ENCODE measurements at regions not wholly inside any gene's neighbourhood (a gene's known extent, or its start where the extent isn't known, plus 50 kb on each side); places are given as distances from the start of the nearest gene placed in this dataset.

DNA sequence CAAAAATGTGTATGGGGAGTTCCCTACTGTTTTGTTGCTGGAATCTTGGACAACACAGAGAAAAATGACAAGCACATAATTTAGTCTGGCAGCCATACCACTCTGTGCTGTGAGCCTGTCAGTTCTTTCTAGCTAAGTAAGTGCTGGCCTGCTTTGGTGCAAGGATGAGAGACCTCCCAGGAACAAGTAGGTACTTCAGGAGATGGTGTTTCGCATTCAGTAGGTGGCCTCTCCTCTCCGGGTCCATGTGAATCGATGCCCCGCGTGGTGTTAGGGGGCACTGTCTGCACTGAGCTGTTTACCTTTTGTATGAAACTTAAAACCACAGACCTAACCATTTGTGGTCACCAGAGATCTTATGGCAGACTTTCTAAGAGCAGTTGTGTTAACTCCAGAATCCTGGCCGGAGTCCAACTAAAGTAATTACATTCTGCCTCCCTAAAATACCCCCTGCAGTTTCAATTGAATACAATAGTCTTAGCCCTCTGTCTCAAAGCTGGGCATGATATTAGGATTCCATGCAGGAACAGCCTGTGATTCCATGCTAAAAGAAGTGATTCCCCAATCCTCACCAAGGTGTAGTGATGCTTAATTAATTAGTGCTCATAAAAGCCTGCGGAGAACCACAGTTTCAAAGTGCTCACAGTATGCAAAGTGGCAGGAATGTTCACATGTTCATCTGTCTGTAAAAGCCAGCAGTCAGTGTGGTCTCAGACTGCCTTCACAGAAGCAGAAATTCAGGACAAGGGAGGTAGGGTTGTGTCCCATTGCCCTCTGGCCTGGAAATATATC is 64.2 kb downstream of the LLPH start:
- H3K9me3 ChIP-seq (ENCODE audit: control insufficient read depth, low read length, poor library complexity, severe bottlenecking): no peaks in the 10 kb centered on the region
- Mint-ChIP-seq H3K27ac (no peak overlapping the region), H3K27me3 (peaks cover 43% of the 10 kb centered on the region), H3K36me3 (ENCODE audit: low read depth) (no peaks in the 10 kb centered on the region), H3K4me3 (no peak overlapping the region), H3K4me1 (peaks cover 18% of the 10 kb centered on the region)
- no peak for DNase-seq
- ATAC-seq: peak; percentile 54

- H3K9me3 ChIP-seq (ENCODE audit: control insufficient read depth, low read length, poor library complexity, severe bottlenecking): no peaks in the 10 kb centered on the region
- ATAC-seq (no peak), DNase-seq (no peak)
- Mint-ChIP-seq H3K36me3 (ENCODE audit: low read depth) (peaks cover 1% of the 10 kb centered on the region), H3K27me3 (peaks cover 46% of the 10 kb centered on the region), H3K4me1 (peaks cover 18% of the 10 kb centered on the region), H3K4me3 (no peak overlapping the region), H3K27ac (no peak overlapping the region)
These were observed 64.9 kb downstream of the LLPH start for GRCh38 chr12:66065641-66066136.

DNA sequence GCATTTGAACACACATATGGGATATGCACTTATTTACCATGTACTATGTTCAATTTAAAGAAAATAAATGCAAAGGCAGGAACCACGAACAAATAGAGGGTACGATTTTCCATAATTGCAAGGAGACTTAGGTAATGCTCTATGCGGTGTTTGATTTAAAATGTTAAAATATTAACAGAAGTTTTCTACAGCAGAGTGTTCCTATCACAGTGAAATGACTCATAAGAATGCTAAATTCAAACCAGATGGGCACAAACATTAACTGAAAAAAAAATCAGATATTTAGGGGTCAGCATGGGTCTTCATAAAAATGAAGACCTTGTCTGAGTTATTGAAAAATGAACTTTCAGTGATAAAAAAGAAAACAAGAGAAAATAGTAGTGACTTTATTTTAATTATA is 65.4 kb downstream of the LLPH start:
- Mint-ChIP-seq H3K4me1 (peaks cover 18% of the 10 kb centered on the region), H3K27me3 (peaks cover 51% of the 10 kb centered on the region), H3K36me3 (ENCODE audit: low read depth) (peaks cover 2% of the 10 kb centered on the region)

GRCh38 chr12:66063916-66064315 is 66.6 kb downstream of the LLPH start:
- no peak overlapping the region for H3K27ac Mint-ChIP-seq
- peaks cover 18% of the 10 kb centered on the region for H3K4me1 Mint-ChIP-seq
- no peak for ATAC-seq
- peaks cover 64% of the 10 kb centered on the region for H3K27me3 Mint-ChIP-seq
- no peaks in the 10 kb centered on the region for H3K9me3 ChIP-seq (ENCODE audit: control insufficient read depth, low read length, poor library complexity, severe bottlenecking)
- peaks cover 2% of the 10 kb centered on the region for H3K36me3 Mint-ChIP-seq (ENCODE audit: low read depth)
- no peak overlapping the region for H3K4me3 Mint-ChIP-seq
- DNase-seq: no peak

More for the DNA sequence above, 65.4 kb downstream of the LLPH start:
- no peak for ATAC-seq
- no peaks in the 10 kb centered on the region for H3K9me3 ChIP-seq (ENCODE audit: control insufficient read depth, low read length, poor library complexity, severe bottlenecking)
- H3K27ac Mint-ChIP-seq: no peak overlapping the region
- no peak overlapping the region for H3K4me3 Mint-ChIP-seq
- no peak for DNase-seq

DNA sequence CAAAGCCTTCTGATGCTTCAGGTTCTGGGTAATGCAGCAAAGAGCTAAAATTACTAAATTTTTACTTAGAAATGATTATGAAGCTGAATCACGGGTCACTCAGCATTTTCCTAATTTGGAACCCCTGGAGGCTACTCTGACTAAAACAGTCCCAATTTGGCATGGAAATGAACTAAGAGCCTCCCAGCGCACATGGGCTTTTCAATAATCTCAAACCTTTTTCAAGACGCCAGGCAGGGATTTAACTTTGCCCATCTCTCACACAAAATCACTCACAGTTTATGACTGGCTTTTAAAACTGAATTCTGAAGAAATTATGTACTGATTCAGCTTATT is 68.3 kb downstream of the LLPH start:
- peaks cover 2% of the 10 kb centered on the region for H3K36me3 Mint-ChIP-seq (ENCODE audit: low read depth)
- no peak overlapping the region for H3K4me3 Mint-ChIP-seq
- ATAC-seq (no peak), DNase-seq (no peak)
- no peak overlapping the region for H3K27ac Mint-ChIP-seq
- peaks cover 67% of the 10 kb centered on the region for H3K27me3 Mint-ChIP-seq
- H3K9me3 ChIP-seq (ENCODE audit: control insufficient read depth, low read length, poor library complexity, severe bottlenecking): no peaks in the 10 kb centered on the region
- peaks cover 17% of the 10 kb centered on the region for H3K4me1 Mint-ChIP-seq

GRCh38 chr12:66061557-66062289 is 68.8 kb downstream of the LLPH start:
- Mint-ChIP-seq H3K4me1 (peaks cover 11% of the 10 kb centered on the region), H3K27ac (no peak overlapping the region), H3K36me3 (ENCODE audit: low read depth) (peaks cover 2% of the 10 kb centered on the region), H3K4me3 (no peak overlapping the region), H3K27me3 (peaks cover 62% of the 10 kb centered on the region)
- no peaks in the 10 kb centered on the region for H3K9me3 ChIP-seq (ENCODE audit: control insufficient read depth, low read length, poor library complexity, severe bottlenecking)
- ATAC-seq (no peak), DNase-seq (no peak)

- Mint-ChIP-seq H3K4me1 (peaks cover 5% of the 10 kb centered on the region), H3K36me3 (ENCODE audit: low read depth) (peaks cover 2% of the 10 kb centered on the region), H3K4me3 (no peak overlapping the region), H3K27ac (no peak overlapping the region), H3K27me3 (peaks cover 56% of the 10 kb centered on the region)
- no peaks in the 10 kb centered on the region for H3K9me3 ChIP-seq (ENCODE audit: control insufficient read depth, low read length, poor library complexity, severe bottlenecking)
- DNase-seq: no peak
- ATAC-seq: no peak
These were observed 69.5 kb downstream of the LLPH start for GRCh38 chr12:66061076-66061475.

DNA sequence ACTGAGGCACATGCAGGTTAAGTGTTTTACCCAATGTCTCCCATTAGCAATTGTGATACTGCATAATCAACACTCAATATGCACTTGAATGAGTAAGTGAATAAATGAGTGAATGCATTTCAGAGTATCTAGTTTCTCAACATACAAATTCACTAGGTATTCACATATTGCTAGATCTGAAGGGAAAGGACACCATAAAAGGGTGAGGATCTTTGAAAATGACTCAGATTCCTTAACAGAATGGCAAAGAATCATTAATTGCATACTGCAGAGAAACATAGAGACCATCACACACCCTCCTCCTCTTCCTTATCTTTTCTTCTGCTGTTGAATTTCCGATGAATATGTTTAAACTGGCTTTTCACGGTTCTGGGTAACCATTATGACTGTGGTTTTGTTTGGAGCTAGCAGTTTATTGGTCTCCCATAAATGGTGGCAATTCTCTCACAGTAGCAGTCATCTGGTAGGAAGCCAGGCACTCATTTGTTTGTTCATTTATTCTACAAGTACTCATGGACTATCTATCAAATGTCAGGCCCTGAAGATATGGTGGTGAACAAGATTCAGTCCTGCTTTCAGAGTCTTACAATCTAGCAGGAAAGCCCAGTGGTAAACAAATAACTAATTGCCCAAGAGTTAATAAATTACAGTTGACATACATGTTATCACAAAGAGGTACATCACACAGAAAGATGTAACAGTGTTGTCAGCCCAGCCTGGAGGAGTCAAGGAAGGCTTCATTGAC is 70.2 kb downstream of the LLPH start:
- Mint-ChIP-seq H3K4me3 (peak overlapping the region; percentile 47), H3K36me3 (ENCODE audit: low read depth) (peaks cover 2% of the 10 kb centered on the region), H3K27me3 (peaks cover 48% of the 10 kb centered on the region), H3K4me1 (peaks cover 2% of the 10 kb centered on the region), H3K27ac (no peak overlapping the region)
- no peak for ATAC-seq
- DNase-seq: no peak
- no peaks in the 10 kb centered on the region for H3K9me3 ChIP-seq (ENCODE audit: control insufficient read depth, low read length, poor library complexity, severe bottlenecking)

DNA sequence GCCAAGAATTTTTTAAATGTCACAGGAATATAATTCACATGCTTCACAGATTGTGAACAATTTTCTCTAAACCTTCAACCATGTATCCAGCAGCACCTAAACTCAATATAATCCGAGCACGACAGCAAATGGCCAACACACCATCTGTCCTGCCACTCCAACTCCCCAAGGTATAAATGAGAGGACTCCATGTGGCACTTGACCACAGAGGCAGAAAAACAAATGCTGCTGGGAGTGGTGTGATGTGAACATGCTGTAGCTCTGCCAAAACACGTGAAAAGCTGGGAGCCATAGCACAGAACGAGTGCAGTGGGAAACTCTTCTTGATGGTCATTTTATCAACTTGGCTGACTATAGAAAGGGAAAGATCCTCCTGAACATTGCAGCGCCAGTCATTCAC is 70.9 kb downstream of the LLPH start:
- Mint-ChIP-seq H3K36me3 (ENCODE audit: low read depth) (peaks cover 2% of the 10 kb centered on the region), H3K4me3 (no peak overlapping the region), H3K27me3 (peaks cover 44% of the 10 kb centered on the region), H3K27ac (no peak overlapping the region), H3K4me1 (no peaks in the 10 kb centered on the region)
- DNase-seq (no peak), ATAC-seq (no peak)
- H3K9me3 ChIP-seq (ENCODE audit: control insufficient read depth, low read length, poor library complexity, severe bottlenecking): no peaks in the 10 kb centered on the region

DNA sequence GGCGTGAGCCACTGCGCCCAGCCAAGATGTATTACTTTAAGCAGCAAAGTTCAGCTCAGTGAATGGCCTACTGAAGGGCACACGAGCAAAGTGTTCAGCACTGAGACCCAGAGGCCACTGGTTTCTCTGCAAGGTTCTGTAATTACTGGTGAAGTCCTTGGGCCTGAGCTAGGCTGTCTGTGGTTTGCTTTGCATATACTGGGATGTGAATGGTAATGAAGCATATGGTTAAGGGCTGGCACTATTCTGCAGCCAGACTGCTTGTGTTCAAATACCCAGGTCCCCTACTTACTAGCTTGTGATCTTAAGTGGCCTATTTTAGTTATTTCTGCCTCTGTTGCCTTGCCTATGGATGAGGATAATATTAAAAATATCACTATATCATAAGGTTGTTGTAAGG is 72.0 kb downstream of the LLPH start:
- ATAC-seq (no peak), DNase-seq (no peak)
- peaks cover 2% of the 10 kb centered on the region for H3K4me1 Mint-ChIP-seq
- no peak overlapping the region for H3K4me3 Mint-ChIP-seq
- peaks cover 43% of the 10 kb centered on the region for H3K27me3 Mint-ChIP-seq
- H3K27ac Mint-ChIP-seq: no peak overlapping the region
- no peaks in the 10 kb centered on the region for H3K9me3 ChIP-seq (ENCODE audit: control insufficient read depth, low read length, poor library complexity, severe bottlenecking)
- H3K36me3 Mint-ChIP-seq (ENCODE audit: low read depth): peaks cover 2% of the 10 kb centered on the region

DNA sequence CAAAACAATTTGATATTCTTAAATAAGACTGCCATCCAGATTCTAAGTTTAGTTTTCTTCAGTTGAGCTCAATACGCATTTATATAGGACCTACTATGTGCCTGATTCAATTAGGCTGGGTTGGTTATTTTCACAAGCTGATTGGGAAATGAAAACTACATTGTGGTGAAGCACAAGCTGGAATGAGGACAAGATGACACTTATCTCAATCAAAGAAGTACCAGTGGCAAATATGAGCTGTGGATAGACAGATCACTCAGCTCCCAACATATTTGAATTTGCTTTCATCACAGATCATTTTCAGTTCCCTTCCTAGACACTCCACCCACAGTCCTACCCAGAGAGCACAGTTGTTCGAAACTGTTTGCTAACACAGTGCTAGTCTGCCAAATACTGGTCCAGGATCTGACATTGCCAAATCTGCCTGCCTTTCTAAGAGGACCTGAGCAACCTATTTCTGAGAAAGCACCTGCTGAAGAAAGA is 74.7 kb downstream of the LLPH start:
- Mint-ChIP-seq H3K36me3 (ENCODE audit: low read depth) (peaks cover 2% of the 10 kb centered on the region), H3K4me3 (no peak overlapping the region), H3K4me1 (peaks cover 2% of the 10 kb centered on the region), H3K27ac (no peak overlapping the region), H3K27me3 (peaks cover 35% of the 10 kb centered on the region)
- ATAC-seq: no peak
- H3K9me3 ChIP-seq (ENCODE audit: control insufficient read depth, low read length, poor library complexity, severe bottlenecking): no peaks in the 10 kb centered on the region
- DNase-seq: no peak

GRCh38 chr12:66052988-66053615 is 77.4 kb downstream of the LLPH start:
- H3K9me3 ChIP-seq (ENCODE audit: control insufficient read depth, low read length, poor library complexity, severe bottlenecking): no peaks in the 10 kb centered on the region
- no peak for DNase-seq
- ATAC-seq: no peak
- Mint-ChIP-seq H3K4me1 (peaks cover 4% of the 10 kb centered on the region), H3K27me3 (peaks cover 22% of the 10 kb centered on the region), H3K27ac (no peak overlapping the region), H3K4me3 (no peak overlapping the region), H3K36me3 (ENCODE audit: low read depth) (no peaks in the 10 kb centered on the region)

DNA sequence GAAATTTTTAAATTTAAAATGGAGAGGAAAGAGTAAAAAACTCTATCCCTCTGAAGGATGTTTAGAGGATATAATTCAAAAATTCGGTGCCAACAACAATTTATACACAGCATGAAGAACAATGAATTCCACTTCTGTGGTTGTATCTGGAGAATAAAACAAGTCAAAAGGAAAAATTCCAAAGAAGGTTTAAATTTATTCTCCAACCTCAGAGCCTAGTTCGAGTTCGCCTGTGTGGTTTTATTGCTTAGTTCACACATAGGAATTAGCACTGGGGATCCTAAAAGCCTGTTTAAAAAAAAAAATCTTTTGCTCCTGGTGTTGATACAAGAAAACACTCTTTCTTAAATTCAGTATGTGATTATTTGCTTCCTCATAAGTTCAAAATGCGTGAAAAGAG is 79.2 kb downstream of the LLPH start:
- no peaks in the 10 kb centered on the region for H3K9me3 ChIP-seq (ENCODE audit: control insufficient read depth, low read length, poor library complexity, severe bottlenecking)
- Mint-ChIP-seq H3K4me3 (no peak overlapping the region), H3K27ac (no peak overlapping the region), H3K27me3 (peaks cover 22% of the 10 kb centered on the region), H3K4me1 (peaks cover 4% of the 10 kb centered on the region), H3K36me3 (ENCODE audit: low read depth) (no peaks in the 10 kb centered on the region)
- DNase-seq: no peak
- no peak for ATAC-seq

All from T-helper 17 cell (primary cell).